ENCODE measurements at regions not wholly inside any gene's neighbourhood (a gene's known extent, or its start where the extent isn't known, plus 50 kb on each side); places are given as distances from the start of the nearest gene placed in this dataset.

- Histone ChIP-seq H3K36me3 (ENCODE audit: low read depth) (no peaks in the 10 kb centered on the region), H3K4me3 (no peak overlapping the region), H3K4me1 (ENCODE audit: low read depth) (peaks cover 7% of the 10 kb centered on the region), H3K9me3 (no peaks in the 10 kb centered on the region)
- intact Hi-C loops (cut with DNase I, micrococcal nuclease): no loop called here
- no peak for DNase-seq
- ATAC-seq: no peak
- TF ChIP-seq, protein P1, sequence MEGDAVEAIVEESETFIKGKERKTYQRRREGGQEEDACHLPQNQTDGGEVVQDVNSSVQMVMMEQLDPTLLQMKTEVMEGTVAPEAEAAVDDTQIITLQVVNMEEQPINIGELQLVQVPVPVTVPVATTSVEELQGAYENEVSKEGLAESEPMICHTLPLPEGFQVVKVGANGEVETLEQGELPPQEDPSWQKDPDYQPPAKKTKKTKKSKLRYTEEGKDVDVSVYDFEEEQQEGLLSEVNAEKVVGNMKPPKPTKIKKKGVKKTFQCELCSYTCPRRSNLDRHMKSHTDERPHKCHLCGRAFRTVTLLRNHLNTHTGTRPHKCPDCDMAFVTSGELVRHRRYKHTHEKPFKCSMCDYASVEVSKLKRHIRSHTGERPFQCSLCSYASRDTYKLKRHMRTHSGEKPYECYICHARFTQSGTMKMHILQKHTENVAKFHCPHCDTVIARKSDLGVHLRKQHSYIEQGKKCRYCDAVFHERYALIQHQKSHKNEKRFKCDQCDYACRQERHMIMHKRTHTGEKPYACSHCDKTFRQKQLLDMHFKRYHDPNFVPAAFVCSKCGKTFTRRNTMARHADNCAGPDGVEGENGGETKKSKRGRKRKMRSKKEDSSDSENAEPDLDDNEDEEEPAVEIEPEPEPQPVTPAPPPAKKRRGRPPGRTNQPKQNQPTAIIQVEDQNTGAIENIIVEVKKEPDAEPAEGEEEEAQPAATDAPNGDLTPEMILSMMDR (IDR thresholded peaks at IDR 0.05): no peak
These were observed 436.0 kb downstream of the RAB38 start for GRCh38 chr11:87739261-87739660.

GRCh38 chr11:87736928-87737327, 438.3 kb downstream of the RAB38 start:
- DNase-seq (no peak), ATAC-seq (no peak)
- Histone ChIP-seq H3K4me3 (no peak overlapping the region), H3K9me3 (no peaks in the 10 kb centered on the region), H3K4me1 (ENCODE audit: low read depth) (peaks cover 7% of the 10 kb centered on the region), H3K36me3 (ENCODE audit: low read depth) (no peaks in the 10 kb centered on the region)
- intact Hi-C loops (cut with DNase I, micrococcal nuclease): no loop called here
- TF ChIP-seq, protein P1 (IDR thresholded peaks at IDR 0.05): no peak

- ATAC-seq: no peak
These were observed 448.7 kb downstream of the RAB38 start for GRCh38 chr11:87726506-87726905.

DNA sequence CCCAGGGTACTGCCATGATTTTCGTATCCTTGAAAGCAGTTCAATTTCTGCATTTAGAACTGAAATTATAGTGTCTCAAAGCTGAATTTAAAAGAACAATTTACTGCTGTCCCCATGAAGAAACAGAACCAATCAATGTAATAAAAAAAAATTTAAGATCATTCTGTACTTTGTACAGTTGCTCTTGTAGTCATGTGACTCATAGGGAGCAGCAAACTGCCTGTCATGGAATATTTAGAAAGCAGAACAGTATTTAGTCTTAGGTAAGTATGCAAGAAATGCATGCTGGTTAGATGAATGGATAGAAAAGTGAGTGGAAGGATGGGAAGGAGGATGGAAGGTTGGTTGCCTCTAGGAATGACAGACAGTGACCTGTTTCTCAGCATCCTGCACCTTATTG, 450.9 kb downstream of the RAB38 start:
- no peaks in the 10 kb centered on the region for H3K4me1 ChIP-seq (ENCODE audit: low read depth)

More at GRCh38 chr11:87726506-87726905, 448.7 kb downstream of the RAB38 start:
- H3K9me3 ChIP-seq: no peaks in the 10 kb centered on the region
- H3K4me3 ChIP-seq: no peak overlapping the region
- DNase-seq: no peak
- intact Hi-C loops (cut with DNase I, micrococcal nuclease): no loop called here
- TF ChIP-seq, protein P1 (IDR thresholded peaks at IDR 0.05): no peak
- no peaks in the 10 kb centered on the region for H3K36me3 ChIP-seq (ENCODE audit: low read depth)
- no peaks in the 10 kb centered on the region for H3K4me1 ChIP-seq (ENCODE audit: low read depth)

DNA sequence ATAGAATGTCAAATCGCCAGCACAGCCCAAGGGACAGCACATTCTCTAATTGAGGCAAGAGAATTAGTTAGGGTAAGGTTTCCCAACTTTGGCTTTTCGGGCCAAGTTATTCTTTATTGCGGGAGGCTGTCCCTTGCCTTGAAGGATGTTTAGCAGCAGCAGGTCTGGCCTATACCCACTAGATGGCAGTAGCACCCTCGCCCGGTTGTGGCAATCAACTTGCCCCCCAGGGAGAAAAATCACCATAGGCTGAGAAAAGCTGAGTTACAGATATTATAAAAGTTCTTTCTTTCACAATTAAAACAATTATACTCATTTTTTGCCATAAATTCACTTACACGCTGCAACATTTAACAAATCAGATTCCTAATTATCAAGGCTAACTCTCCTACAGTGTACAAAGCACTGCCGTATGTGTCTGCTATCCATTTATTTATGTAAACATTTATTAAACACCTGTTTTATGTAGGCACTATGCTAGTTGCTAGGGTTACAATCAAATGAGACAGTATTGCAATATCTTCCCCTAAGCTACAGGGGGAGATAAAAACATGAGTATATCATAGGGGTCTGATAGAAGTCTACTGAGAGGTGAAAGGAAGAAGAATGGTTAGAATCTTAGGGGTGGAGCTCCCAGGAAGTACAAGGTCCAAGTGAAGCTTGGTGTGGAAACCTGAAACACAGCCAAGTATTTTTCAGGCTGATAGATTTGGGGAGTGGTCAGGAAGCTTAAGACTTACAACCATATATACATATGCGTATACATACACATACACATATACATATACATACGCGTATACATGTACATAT, 452.3 kb downstream of the RAB38 start:
- Histone ChIP-seq H3K4me3 (no peak overlapping the region), H3K36me3 (ENCODE audit: low read depth) (no peaks in the 10 kb centered on the region), H3K4me1 (ENCODE audit: low read depth) (no peaks in the 10 kb centered on the region), H3K9me3 (no peaks in the 10 kb centered on the region)
- TF ChIP-seq, protein P1 (IDR thresholded peaks at IDR 0.05): peak; percentile 50
- intact Hi-C loops (cut with DNase I, micrococcal nuclease): no loop called here
- peak in 2 of 3 donors; percentile 45 to 56 for DNase-seq
- ATAC-seq: peak; percentile 81

More for the DNA sequence above, 450.9 kb downstream of the RAB38 start:
- ATAC-seq: peak; percentile 43
- TF ChIP-seq, protein P1 (IDR thresholded peaks at IDR 0.05): no peak
- intact Hi-C loops (cut with DNase I, micrococcal nuclease): no loop called here
- Histone ChIP-seq H3K9me3 (no peaks in the 10 kb centered on the region), H3K4me3 (no peak overlapping the region), H3K36me3 (ENCODE audit: low read depth) (no peaks in the 10 kb centered on the region)
- no peak for DNase-seq
